ENCODE measurements at regions not wholly inside any gene's neighbourhood (a gene's known extent, or its start where the extent isn't known, plus 50 kb on each side); places are given as distances from the start of the nearest gene placed in this dataset.

DNA sequence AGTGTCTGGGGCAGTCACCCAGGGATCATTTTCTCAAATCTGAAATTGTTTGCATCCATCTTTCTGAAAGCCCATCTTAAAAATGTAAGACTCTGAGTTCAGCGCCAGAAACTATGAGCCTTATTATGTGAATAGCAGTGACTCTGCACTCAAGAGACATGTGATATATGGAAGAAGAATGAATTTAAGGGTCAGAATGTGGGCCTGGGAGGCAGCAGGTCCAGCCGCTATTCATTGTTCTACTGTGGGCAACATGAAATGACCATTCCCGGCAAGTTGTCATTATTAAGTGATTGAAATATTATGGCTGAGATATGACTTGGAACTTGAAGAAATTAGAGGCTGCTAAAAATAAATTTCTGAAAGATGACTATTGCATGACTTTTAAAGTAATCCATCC, 228.6 kb upstream of the ARRDC4 start:
- H3K27me3 ChIP-seq (replicated peaks; ENCODE audit: control insufficient read depth, insufficient read depth, low read length), result no peaks in the 10 kb centered on the region

DNA sequence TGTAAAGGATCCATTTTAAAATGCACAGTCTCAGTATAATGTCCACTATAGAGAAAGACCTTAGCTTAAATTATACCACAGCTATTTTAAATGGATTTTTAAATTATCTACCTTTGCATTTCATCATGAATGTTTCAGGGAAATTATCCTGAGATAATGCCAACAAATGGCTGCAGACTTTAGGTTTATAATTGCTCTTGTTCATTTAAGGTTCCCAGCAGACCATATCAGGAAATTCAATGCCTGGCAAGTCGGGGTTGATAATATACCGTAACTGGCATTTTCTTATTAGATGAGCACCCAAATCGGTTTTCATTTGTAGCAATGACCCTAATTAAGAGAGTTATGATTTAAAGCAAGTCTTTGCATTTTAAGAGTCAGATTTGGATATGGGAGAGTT, 227.1 kb upstream of the ARRDC4 start:
- TF ChIP-seq, protein P1, sequence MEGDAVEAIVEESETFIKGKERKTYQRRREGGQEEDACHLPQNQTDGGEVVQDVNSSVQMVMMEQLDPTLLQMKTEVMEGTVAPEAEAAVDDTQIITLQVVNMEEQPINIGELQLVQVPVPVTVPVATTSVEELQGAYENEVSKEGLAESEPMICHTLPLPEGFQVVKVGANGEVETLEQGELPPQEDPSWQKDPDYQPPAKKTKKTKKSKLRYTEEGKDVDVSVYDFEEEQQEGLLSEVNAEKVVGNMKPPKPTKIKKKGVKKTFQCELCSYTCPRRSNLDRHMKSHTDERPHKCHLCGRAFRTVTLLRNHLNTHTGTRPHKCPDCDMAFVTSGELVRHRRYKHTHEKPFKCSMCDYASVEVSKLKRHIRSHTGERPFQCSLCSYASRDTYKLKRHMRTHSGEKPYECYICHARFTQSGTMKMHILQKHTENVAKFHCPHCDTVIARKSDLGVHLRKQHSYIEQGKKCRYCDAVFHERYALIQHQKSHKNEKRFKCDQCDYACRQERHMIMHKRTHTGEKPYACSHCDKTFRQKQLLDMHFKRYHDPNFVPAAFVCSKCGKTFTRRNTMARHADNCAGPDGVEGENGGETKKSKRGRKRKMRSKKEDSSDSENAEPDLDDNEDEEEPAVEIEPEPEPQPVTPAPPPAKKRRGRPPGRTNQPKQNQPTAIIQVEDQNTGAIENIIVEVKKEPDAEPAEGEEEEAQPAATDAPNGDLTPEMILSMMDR (IDR thresholded peaks at IDR 0.05; ENCODE audit: insufficient read depth, low read length, poor library complexity, severe bottlenecking), result no peak
- Histone ChIP-seq H3K27me3 (replicated peaks; ENCODE audit: control insufficient read depth, insufficient read depth, low read length) (no peaks in the 10 kb centered on the region), H3K36me3 (ENCODE audit: control insufficient read depth, insufficient read depth, low read length) (no peaks in the 10 kb centered on the region), H3K4me3 (replicated peaks; ENCODE audit: low read depth, low read length) (no peak overlapping the region)
- no peak for DNase-seq (ENCODE audit: extremely low read depth, insufficient read length)

More for the DNA sequence above, 228.6 kb upstream of the ARRDC4 start:
- no peak for DNase-seq (ENCODE audit: extremely low read depth, insufficient read length)
- Histone ChIP-seq H3K4me3 (replicated peaks; ENCODE audit: low read depth, low read length) (no peak overlapping the region), H3K36me3 (ENCODE audit: control insufficient read depth, insufficient read depth, low read length) (no peaks in the 10 kb centered on the region)
- TF ChIP-seq, protein P1 (IDR thresholded peaks at IDR 0.05; ENCODE audit: insufficient read depth, low read length, poor library complexity, severe bottlenecking), result no peak

DNA sequence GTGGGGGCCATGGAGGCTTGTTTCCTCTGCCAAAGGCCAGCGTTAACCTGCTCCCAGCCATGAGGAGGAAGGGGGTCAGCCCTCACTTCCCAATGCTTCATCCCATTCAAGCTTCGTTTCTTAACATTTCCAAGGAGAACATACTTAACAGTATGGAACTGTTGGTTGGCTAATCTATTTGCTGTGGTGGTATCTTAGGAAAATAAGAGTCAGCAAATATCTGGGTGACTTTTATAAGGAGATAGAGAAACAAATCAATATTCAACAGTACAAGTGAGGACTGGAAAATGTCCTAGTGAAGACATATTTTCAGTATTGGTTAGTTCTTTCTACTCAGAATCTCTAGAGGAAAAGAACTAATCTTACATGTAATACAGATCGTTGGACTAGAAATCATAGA, 223.8 kb upstream of the ARRDC4 start:
- Histone ChIP-seq H3K4me3 (replicated peaks; ENCODE audit: low read depth, low read length) (no peak overlapping the region), H3K36me3 (ENCODE audit: control insufficient read depth, insufficient read depth, low read length) (no peaks in the 10 kb centered on the region), H3K27me3 (replicated peaks; ENCODE audit: control insufficient read depth, insufficient read depth, low read length) (no peaks in the 10 kb centered on the region)
- no peak for DNase-seq (ENCODE audit: extremely low read depth, insufficient read length)
- TF ChIP-seq, protein P1 (IDR thresholded peaks at IDR 0.05; ENCODE audit: insufficient read depth, low read length, poor library complexity, severe bottlenecking), result no peak

DNA sequence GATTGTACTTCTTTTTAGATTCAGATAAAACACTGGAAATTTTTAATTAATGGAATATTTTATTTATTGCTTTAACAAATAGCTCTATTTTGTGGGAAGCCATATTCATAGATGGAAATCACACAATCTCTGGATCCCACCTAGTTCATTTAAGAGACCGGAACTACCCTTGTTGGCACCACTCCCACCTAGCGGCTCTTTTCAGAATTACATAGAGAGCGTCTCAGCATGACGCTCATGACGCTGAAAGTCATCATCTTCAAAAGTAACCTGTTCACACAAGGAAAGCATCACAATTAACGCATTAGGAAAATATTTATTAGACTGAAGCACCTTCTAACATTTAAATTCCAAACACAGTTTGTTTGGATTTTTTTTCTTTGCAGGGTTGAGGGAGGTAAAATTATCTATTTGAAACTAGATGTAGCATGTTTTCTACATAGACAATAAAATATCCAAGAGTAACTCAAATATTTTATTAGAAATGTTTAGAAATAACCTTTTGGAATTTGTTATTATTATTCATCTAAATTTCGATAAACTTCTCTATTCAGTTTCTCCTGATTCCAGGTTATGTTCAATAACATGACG, 214.9 kb upstream of the ARRDC4 start:
- Histone ChIP-seq H3K27me3 (replicated peaks; ENCODE audit: control insufficient read depth, insufficient read depth, low read length) (no peaks in the 10 kb centered on the region), H3K4me3 (replicated peaks; ENCODE audit: low read depth, low read length) (no peak overlapping the region), H3K36me3 (ENCODE audit: control insufficient read depth, insufficient read depth, low read length) (no peaks in the 10 kb centered on the region)
- TF ChIP-seq, protein P1 (IDR thresholded peaks at IDR 0.05; ENCODE audit: insufficient read depth, low read length, poor library complexity, severe bottlenecking), result peak; percentile 52
- DNase-seq (ENCODE audit: extremely low read depth, insufficient read length), result no peak

DNA sequence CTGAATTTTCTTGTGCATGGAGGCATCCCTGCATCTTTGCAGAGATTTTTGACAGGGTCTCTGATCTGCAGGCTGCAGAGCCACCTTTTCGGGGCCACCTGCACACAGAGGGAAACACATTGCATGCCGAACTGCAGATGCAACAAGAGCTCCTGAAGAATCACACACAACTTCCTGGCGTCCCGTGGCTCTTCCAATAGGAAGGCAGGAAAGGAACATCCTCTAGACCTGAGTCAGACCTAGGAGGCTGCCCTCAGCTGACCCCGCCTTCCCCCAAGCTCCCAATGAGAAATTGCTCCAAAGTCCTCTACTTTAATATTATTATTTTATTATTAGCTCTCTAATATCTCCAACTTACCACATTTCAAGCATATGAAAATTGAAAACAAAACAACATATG, 213.2 kb upstream of the ARRDC4 start:
- DNase-seq (ENCODE audit: extremely low read depth, insufficient read length), result no peak
- Histone ChIP-seq H3K36me3 (ENCODE audit: control insufficient read depth, insufficient read depth, low read length) (no peaks in the 10 kb centered on the region), H3K27me3 (replicated peaks; ENCODE audit: control insufficient read depth, insufficient read depth, low read length) (no peaks in the 10 kb centered on the region), H3K4me3 (replicated peaks; ENCODE audit: low read depth, low read length) (no peak overlapping the region)
- TF ChIP-seq, protein P1 (IDR thresholded peaks at IDR 0.05; ENCODE audit: insufficient read depth, low read length, poor library complexity, severe bottlenecking), result no peak

DNA sequence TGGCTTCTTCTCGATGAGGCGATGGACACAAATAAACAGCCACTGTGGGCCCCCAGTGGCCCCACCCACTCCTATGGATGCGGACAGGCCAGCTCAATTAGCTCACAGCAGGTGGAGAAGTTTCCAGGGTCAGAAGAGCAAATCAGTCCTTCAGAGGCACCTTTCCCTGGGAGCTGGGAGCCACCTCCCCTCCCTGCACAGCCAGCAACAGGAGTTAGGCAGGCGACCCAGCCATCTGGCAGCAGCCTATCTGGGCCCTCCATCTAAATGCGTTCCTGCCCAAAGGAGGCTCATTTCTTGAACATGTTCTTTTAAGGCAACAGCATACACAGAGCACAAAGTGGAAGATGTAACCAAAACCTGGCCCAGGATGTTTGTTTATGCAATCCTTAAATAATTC, 211.9 kb upstream of the ARRDC4 start:
- Histone ChIP-seq H3K36me3 (ENCODE audit: control insufficient read depth, insufficient read depth, low read length) (no peaks in the 10 kb centered on the region), H3K27me3 (replicated peaks; ENCODE audit: control insufficient read depth, insufficient read depth, low read length) (no peaks in the 10 kb centered on the region), H3K4me3 (replicated peaks; ENCODE audit: low read depth, low read length) (no peak overlapping the region)
- TF ChIP-seq, protein P1 (IDR thresholded peaks at IDR 0.05; ENCODE audit: insufficient read depth, low read length, poor library complexity, severe bottlenecking), result no peak
- no peak for DNase-seq (ENCODE audit: extremely low read depth, insufficient read length)

Data from GM06990 (cell line).